GM12878 (cell line): ENCODE measurements at regions not wholly inside any gene's neighbourhood (a gene's known extent, or its start where the extent isn't known, plus 50 kb on each side); places are given as distances from the start of the nearest gene placed in this dataset.

Source experiments
- CREB1 ChIP-seq: IDR thresholded peaks from 2 replicates; pipeline ENCODE4 v1.6.1; 2012; ENCODE audit warnings: low read depth, mild to moderate bottlenecking, inconsistent platforms
- CTCF ChIP-seq, 3 experiments: IDR thresholded peaks in 2 of 3; conservative IDR thresholded peaks in 1 of 3; 2 replicates each; pipeline ENCODE4 v1.5.1; 2011; ENCODE audit warnings: low read depth in 3 of 3, low read length in 3 of 3, mild to moderate bottlenecking in 3 of 3, control low read depth in 2 of 3, moderate library complexity in 2 of 3, inconsistent platforms in 1 of 3, mixed read lengths in 1 of 3; ENCODE audit not compliant: control insufficient read depth in 2 of 3, insufficient read depth in 1 of 3; ENCODE audit errors: extremely low read depth in 1 of 3
- ELK1 ChIP-seq: IDR thresholded peaks from 2 replicates; pipeline ENCODE4 v1.6.1; 2012; ENCODE audit warnings: low read depth, low read length, improper control_type of control experiment
- EZH2 ChIP-seq: IDR thresholded peaks from 2 replicates; pipeline ENCODE4 v1.6.1; 2012; ENCODE audit warnings: low read depth, mild to moderate bottlenecking, control low read depth, inconsistent platforms, low read length, borderline replicate concordance; ENCODE audit not compliant: control insufficient read depth
- MEF2A ChIP-seq: IDR thresholded peaks from 2 replicates; pipeline ENCODE4 v1.6.1; 2011; ENCODE audit warnings: low read depth, mild to moderate bottlenecking, low read length, moderate library complexity; ENCODE audit not compliant: insufficient read depth
- MLLT1 ChIP-seq: fragments of 450-650 bp; IDR thresholded peaks from 2 replicates; pipeline ENCODE4 v1.6.1; 2016; ENCODE audit warnings: mild to moderate bottlenecking
- SIX5 ChIP-seq: IDR thresholded peaks from 2 replicates; pipeline ENCODE4 v1.6.1; 2011; ENCODE audit warnings: mild to moderate bottlenecking, low read depth, low read length, moderate library complexity; ENCODE audit not compliant: severe bottlenecking
- STAT3 ChIP-seq: IDR thresholded peaks from 2 replicates; pipeline ENCODE4 v1.6.1; 2011; ENCODE audit warnings: low read depth, low read length, improper control_type of control experiment

GRCh38 chr6:166104107-166104506 is 63.5 kb downstream of the TBXT start:
- TF ChIP-seq MLLT1 = no peak
- TF ChIP-seq ELK1 = no peak
- TF ChIP-seq STAT3 = no peak
- TF ChIP-seq SIX5 = no peak
- TF ChIP-seq CTCF (IDR thresholded peaks at IDR 0.05 in 2 of 3, conservative IDR thresholded peaks at IDR 0.05 in 1 of 3; ENCODE audit: control insufficient read depth in 2 of 3, extremely low read depth in 1 of 3, insufficient read depth in 1 of 3, low read depth in 3 of 3, low read length in 3 of 3) = no peak
- TF ChIP-seq CREB1 = no peak
- no peak for TF ChIP-seq EZH2
- no peak for TF ChIP-seq MEF2A
